ENCODE measurements at regions not wholly inside any gene's neighbourhood (a gene's known extent, or its start where the extent isn't known, plus 50 kb on each side); places are given as distances from the start of the nearest gene placed in this dataset.

DNA sequence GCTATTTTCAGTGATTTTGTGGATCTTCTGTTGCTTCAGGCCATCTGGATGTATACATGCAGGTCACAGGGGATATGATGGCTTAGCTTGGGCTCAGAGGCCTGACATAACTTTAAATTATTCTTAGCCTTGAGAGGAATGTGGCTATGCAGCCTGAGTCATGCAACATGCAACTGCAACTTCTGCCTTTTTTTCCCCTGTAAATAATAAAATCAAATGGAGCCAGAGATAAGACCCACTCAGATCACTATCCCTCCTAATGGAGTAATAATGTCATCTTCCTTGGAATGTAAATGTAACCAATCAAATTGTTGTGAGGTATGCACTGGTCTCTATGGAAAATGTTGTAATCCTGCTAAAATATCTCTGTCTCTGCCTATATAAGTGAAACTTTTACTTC is 54.9 kb downstream of the MAGEB17 start:
- H3K36me3 ChIP-seq: no peaks in the 10 kb centered on the region
- no peaks in the 10 kb centered on the region for H3K27me3 ChIP-seq (ENCODE audit: low read depth)
- H3K9me3 ChIP-seq (replicated peaks): peaks cover 4% of the 10 kb centered on the region
- intact Hi-C loops (cut with micrococcal nuclease): no loop called here
- no peak overlapping the region for H3K27ac ChIP-seq (replicated peaks)
- TF ChIP-seq, protein P1, sequence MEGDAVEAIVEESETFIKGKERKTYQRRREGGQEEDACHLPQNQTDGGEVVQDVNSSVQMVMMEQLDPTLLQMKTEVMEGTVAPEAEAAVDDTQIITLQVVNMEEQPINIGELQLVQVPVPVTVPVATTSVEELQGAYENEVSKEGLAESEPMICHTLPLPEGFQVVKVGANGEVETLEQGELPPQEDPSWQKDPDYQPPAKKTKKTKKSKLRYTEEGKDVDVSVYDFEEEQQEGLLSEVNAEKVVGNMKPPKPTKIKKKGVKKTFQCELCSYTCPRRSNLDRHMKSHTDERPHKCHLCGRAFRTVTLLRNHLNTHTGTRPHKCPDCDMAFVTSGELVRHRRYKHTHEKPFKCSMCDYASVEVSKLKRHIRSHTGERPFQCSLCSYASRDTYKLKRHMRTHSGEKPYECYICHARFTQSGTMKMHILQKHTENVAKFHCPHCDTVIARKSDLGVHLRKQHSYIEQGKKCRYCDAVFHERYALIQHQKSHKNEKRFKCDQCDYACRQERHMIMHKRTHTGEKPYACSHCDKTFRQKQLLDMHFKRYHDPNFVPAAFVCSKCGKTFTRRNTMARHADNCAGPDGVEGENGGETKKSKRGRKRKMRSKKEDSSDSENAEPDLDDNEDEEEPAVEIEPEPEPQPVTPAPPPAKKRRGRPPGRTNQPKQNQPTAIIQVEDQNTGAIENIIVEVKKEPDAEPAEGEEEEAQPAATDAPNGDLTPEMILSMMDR (IDR thresholded peaks at IDR 0.05; ENCODE audit: borderline replicate concordance): no peak
- DNase-seq: no peak
- no peak overlapping the region for H3K4me3 ChIP-seq
- H3K4me1 ChIP-seq: no peaks in the 10 kb centered on the region

DNA sequence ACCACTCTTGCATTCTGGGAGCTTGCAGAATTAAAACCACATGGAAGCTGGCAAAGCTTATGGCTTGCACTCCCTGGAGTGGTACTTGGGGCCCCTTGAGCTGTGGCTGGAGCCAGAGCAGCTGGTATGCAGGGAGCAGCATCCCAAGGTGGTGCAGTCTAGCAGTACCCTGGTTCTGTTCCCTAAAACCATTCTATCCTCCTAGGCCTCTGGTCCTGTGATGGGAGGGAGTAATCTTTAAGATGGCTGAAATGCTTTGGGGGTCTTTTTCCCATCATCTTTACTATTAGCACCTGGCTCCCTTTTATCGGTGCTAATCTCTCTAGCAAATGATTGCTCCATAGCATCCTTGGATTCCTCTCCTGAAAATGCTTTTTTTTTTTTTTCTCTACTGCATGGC is 56.1 kb downstream of the MAGEB17 start:
- no peak for DNase-seq
- TF ChIP-seq, protein P1 (IDR thresholded peaks at IDR 0.05; ENCODE audit: borderline replicate concordance): no peak
- intact Hi-C loops (cut with micrococcal nuclease): no loop called here
- Histone ChIP-seq H3K4me1 (no peaks in the 10 kb centered on the region), H3K4me3 (no peak overlapping the region), H3K27ac (replicated peaks) (no peak overlapping the region), H3K36me3 (no peaks in the 10 kb centered on the region), H3K9me3 (replicated peaks) (peaks cover 4% of the 10 kb centered on the region), H3K27me3 (ENCODE audit: low read depth) (no peaks in the 10 kb centered on the region)

DNA sequence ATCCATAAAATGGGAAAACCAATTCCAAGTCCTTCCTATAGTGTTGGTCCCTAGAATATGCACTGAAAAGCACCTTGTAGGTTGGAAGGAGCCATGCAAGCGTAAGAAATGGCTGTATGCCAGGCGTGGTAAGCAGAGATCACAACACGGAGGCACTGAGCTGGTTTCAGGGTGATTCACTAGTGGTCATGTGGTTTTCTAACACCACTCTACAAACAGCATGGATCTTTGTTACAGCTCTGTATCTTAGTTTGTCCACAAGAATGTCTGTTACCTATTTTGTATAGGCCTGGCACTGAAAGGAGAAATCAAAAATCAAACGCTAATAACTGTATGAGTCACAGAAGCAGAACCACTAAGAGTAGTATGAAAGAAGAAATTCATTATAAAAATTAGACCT is 71.9 kb downstream of the MAGEB17 start:
- no peak overlapping the region for H3K27ac ChIP-seq (replicated peaks)
- intact Hi-C loops (cut with micrococcal nuclease): no loop called here
- H3K9me3 ChIP-seq (replicated peaks): no peaks in the 10 kb centered on the region
- TF ChIP-seq, protein P1 (IDR thresholded peaks at IDR 0.05; ENCODE audit: borderline replicate concordance): no peak
- H3K36me3 ChIP-seq: no peaks in the 10 kb centered on the region
- H3K4me1 ChIP-seq: no peaks in the 10 kb centered on the region
- H3K4me3 ChIP-seq: no peak overlapping the region
- no peak for DNase-seq
- no peaks in the 10 kb centered on the region for H3K27me3 ChIP-seq (ENCODE audit: low read depth)

DNA sequence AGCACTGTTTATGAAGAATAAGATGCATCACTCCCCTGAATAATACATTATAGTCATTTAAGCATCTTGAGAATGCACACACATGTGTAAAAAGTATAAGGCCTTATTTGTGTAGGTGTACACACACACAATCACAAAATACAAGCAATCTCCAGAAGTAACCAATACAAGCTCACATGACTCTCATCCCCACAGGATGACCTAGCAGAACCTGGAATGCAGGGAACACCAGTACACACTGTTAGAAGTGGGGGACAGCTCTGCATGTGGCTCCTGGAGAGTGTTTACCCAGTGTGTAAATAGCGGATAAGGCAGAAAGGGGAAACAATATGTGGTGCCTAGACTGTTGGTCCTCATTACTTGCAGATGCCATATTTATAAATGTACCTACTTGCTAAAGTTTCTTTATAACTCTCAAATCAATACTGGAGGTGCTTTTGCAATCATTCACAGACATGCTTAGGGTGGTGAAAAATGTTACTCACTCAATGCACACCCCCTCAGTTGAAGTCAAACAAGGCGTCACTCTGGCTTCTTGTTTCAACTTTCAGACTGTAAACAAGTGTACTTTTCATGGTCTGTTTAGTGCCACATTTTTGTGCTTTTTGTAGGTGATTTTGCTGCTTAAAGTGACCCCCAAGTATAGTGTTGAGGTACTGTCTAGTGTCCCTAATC is 73.1 kb downstream of the MAGEB17 start:
- Histone ChIP-seq H3K27me3 (ENCODE audit: low read depth) (no peaks in the 10 kb centered on the region), H3K4me3 (no peak overlapping the region), H3K27ac (replicated peaks) (no peak overlapping the region), H3K9me3 (replicated peaks) (no peaks in the 10 kb centered on the region), H3K4me1 (no peaks in the 10 kb centered on the region), H3K36me3 (no peaks in the 10 kb centered on the region)
- TF ChIP-seq, protein P1 (IDR thresholded peaks at IDR 0.05; ENCODE audit: borderline replicate concordance): no peak
- no peak for DNase-seq
- intact Hi-C loops (cut with micrococcal nuclease): no loop called here

DNA sequence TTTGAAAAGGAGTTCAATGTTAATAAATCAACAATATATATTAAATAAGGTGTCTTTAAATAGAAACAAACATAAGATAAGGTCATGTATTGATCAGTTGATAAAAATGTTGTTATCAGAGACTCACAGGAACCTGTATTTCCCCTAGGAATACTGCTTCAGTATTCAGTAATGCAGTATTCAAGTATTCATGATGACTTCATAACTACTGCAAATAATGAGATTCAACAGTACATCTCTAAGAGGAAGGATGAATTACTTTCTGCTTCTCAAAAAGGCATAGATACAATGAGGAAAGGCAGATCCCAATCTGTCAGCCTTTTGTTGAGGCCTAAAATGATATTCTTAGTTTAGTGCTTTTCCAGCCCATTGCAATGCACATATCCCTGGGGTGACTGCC is 73.7 kb downstream of the MAGEB17 start:
- H3K9me3 ChIP-seq (replicated peaks): no peaks in the 10 kb centered on the region
- no peak for DNase-seq
- H3K27me3 ChIP-seq (ENCODE audit: low read depth): no peaks in the 10 kb centered on the region
- no peaks in the 10 kb centered on the region for H3K36me3 ChIP-seq
- no peak overlapping the region for H3K27ac ChIP-seq (replicated peaks)
- no peak overlapping the region for H3K4me3 ChIP-seq
- no peaks in the 10 kb centered on the region for H3K4me1 ChIP-seq
- intact Hi-C loops (cut with micrococcal nuclease): no loop called here
- TF ChIP-seq, protein P1 (IDR thresholded peaks at IDR 0.05; ENCODE audit: borderline replicate concordance): no peak
